Caco-2 (cell line): ENCODE measurements at regions not wholly inside any gene's neighbourhood (a gene's known extent, or its start where the extent isn't known, plus 50 kb on each side); places are given as distances from the start of the nearest gene placed in this dataset.

Experiments used
- BruUV-seq: library from RNA; stranded (reverse); fragments of 400-500 nt; replicated peaks from 2 replicates; lab custom pipeline; 2021; lab: Mats Ljungman, UMichigan
- CTCF ChIA-PET: fragments of 300-600 bp; sonication (Branson Sonifier 250); formaldehyde crosslinking; loops from one replicate; lab custom pipeline; 2022; ENCODE audit warnings: antibody characterized with exemption; lab: Charles Lee
- POLR2A ChIA-PET: fragments of 300-600 bp; sonication (Branson Sonifier 250); formaldehyde crosslinking; loops from one replicate; lab custom pipeline; 2022; ENCODE audit warnings: antibody characterized with exemption; lab: Charles Lee
- DNase-seq, 2 experiments: peaks; one replicate each; pipeline versions ENCODE4 v3.0.0 to v3.0.0-alpha.2; 2020 to 2022
- H3K27me3 ChIP-seq: replicated peaks from 2 replicates; pipeline ENCODE4 v1.6.0; 2011; ENCODE audit warnings: low read length; ENCODE audit not compliant: control insufficient read depth, insufficient read depth
- H3K36me3 ChIP-seq: 2 replicates; pipeline ENCODE4 v1.5.1; 2011; ENCODE audit warnings: low read length; ENCODE audit not compliant: control insufficient read depth, insufficient read depth
- H3K4me1 ChIP-seq: fragments of 250-450 bp; sonication (Bioruptor Pico); 2 replicates; pipeline ENCODE4 v1.5.1; 2020; ENCODE audit warnings: mild to moderate bottlenecking
- H3K4me3 ChIP-seq: 2 replicates; pipeline ENCODE4 v1.5.1; 2011; ENCODE audit warnings: low read depth, mild to moderate bottlenecking, control low read depth, low read length
- H3K9me3 ChIP-seq: fragments of 250-450 bp; sonication (Bioruptor Pico); 2 replicates; pipeline ENCODE4 v1.5.1; 2020; ENCODE audit warnings: mild to moderate bottlenecking, moderate library complexity
- H3K27ac Mint-ChIP-seq: one replicate; pipeline ENCODE4 v1.8.0; 2022; ENCODE audit warnings: mixed read lengths; ENCODE audit not compliant: unreplicated experiment
- H3K27me3 Mint-ChIP-seq: one replicate; pipeline ENCODE4 v1.8.0; 2022; ENCODE audit warnings: mixed read lengths; ENCODE audit not compliant: insufficient read depth, unreplicated experiment
- H3K36me3 Mint-ChIP-seq: one replicate; pipeline ENCODE4 v1.8.0; 2022; ENCODE audit warnings: mild to moderate bottlenecking, mixed read lengths; ENCODE audit not compliant: insufficient read depth, unreplicated experiment
- H3K4me1 Mint-ChIP-seq: one replicate; pipeline ENCODE4 v1.8.0; 2022; ENCODE audit warnings: low read depth, mixed read lengths; ENCODE audit not compliant: unreplicated experiment
- H3K4me3 Mint-ChIP-seq: one replicate; pipeline ENCODE4 v1.8.0; 2022; ENCODE audit warnings: mild to moderate bottlenecking, moderate library complexity, mixed read lengths; ENCODE audit not compliant: unreplicated experiment
- H3K9me3 Mint-ChIP-seq: one replicate; pipeline ENCODE4 v1.8.0; 2022; ENCODE audit warnings: mixed read lengths; ENCODE audit not compliant: unreplicated experiment
- CTCF ChIP-seq, 2 experiments: fragments of 200-600 bp in 1 of 2; IDR thresholded peaks; 1 replicate in 1 of 2; 2 replicates in 1 of 2; pipeline versions ENCODE4 v1.5.1 to v1.8.0; 2011 to 2022; ENCODE audit warnings: antibody characterized with exemption in 1 of 2, control low read depth in 1 of 2, inconsistent platforms in 1 of 2, low read depth in 1 of 2, low read length in 1 of 2, mild to moderate bottlenecking in 1 of 2, moderate library complexity in 1 of 2; ENCODE audit not compliant: insufficient read depth in 1 of 2, severe bottlenecking in 1 of 2, unreplicated experiment in 1 of 2
- intact Hi-C: fragments of 100-400 bp; cut with micrococcal nuclease; formaldehyde crosslinking; loops from one replicate; pipeline ENCODE4 v1.10.0; 2022; ENCODE audit not compliant: unreplicated experiment

GRCh38 chr16:82311528-82311927 lies 141.5 kb upstream of the MPHOSPH6 start:
- Mint-ChIP-seq H3K27ac (no peak overlapping the region), H3K27me3 (peaks cover 3% of the 10 kb centered on the region), H3K4me3 (no peak overlapping the region), H3K36me3 (no peaks in the 10 kb centered on the region), H3K4me1 (no peaks in the 10 kb centered on the region), H3K9me3 (no peaks in the 10 kb centered on the region)
- intact Hi-C loops: no loop called here
- Histone ChIP-seq H3K9me3 (no peaks in the 10 kb centered on the region), H3K4me3 (no peak overlapping the region), H3K4me1 (no peaks in the 10 kb centered on the region; the same call in 1 of the 2 replicates), H3K27me3 (no peaks in the 10 kb centered on the region), H3K36me3 (no peaks in the 10 kb centered on the region)
- no peak for DNase-seq
- no TSS peak for BruUV-seq
- ChIA-PET CTCF (no interaction called here), POLR2A (no interaction called here)
- TF ChIP-seq CTCF (IDR thresholded peaks at IDR 0.05; ENCODE audit: insufficient read depth in 1 of 2, low read depth in 1 of 2, low read length in 1 of 2, severe bottlenecking in 1 of 2, unreplicated experiment in 1 of 2): no peak

GRCh38 chr16:82302042-82302727 lies 132.2 kb upstream of the MPHOSPH6 start:
- Histone ChIP-seq H3K4me3 (no peak overlapping the region), H3K4me1 (no peaks in the 10 kb centered on the region; the same call in 1 of the 2 replicates), H3K9me3 (0 out of 2 replicates have a peak, but pooled peaks cover 3% of the 10 kb centered on the region), H3K27me3 (no peaks in the 10 kb centered on the region), H3K36me3 (no peaks in the 10 kb centered on the region)
- DNase-seq: no peak
- ChIA-PET POLR2A (no interaction called here), CTCF (no interaction called here)
- intact Hi-C loops: no loop called here
- H3K4me3 Mint-ChIP-seq: no peak overlapping the region
- H3K27ac Mint-ChIP-seq: no peak overlapping the region
- no peaks in the 10 kb centered on the region for H3K36me3 Mint-ChIP-seq
- no TSS peak for BruUV-seq
- TF ChIP-seq CTCF (IDR thresholded peaks at IDR 0.05; ENCODE audit: insufficient read depth in 1 of 2, low read depth in 1 of 2, low read length in 1 of 2, severe bottlenecking in 1 of 2, unreplicated experiment in 1 of 2): no peak
- no peaks in the 10 kb centered on the region for H3K4me1 Mint-ChIP-seq
- no peaks in the 10 kb centered on the region for H3K27me3 Mint-ChIP-seq
- H3K9me3 Mint-ChIP-seq: no peaks in the 10 kb centered on the region

- H3K9me3 Mint-ChIP-seq: no peaks in the 10 kb centered on the region
- intact Hi-C loops: no loop called here
- Histone ChIP-seq H3K9me3 (0 out of 2 replicates have a peak, but pooled peaks cover 2% of the 10 kb centered on the region), H3K27me3 (no peaks in the 10 kb centered on the region), H3K4me1 (no peaks in the 10 kb centered on the region), H3K4me3 (no peak overlapping the region), H3K36me3 (no peaks in the 10 kb centered on the region)
- CTCF ChIA-PET: no interaction called here
- POLR2A ChIA-PET: no interaction called here
- DNase-seq: no peak
- no TSS peak for BruUV-seq
- H3K27ac Mint-ChIP-seq: no peak overlapping the region
- no peaks in the 10 kb centered on the region for H3K4me1 Mint-ChIP-seq
- no peak overlapping the region for H3K4me3 Mint-ChIP-seq
- TF ChIP-seq CTCF (IDR thresholded peaks at IDR 0.05; ENCODE audit: insufficient read depth in 1 of 2, low read depth in 1 of 2, low read length in 1 of 2, severe bottlenecking in 1 of 2, unreplicated experiment in 1 of 2): no peak
- peaks cover 3% of the 10 kb centered on the region for H3K27me3 Mint-ChIP-seq
- no peaks in the 10 kb centered on the region for H3K36me3 Mint-ChIP-seq
These were observed 131.2 kb upstream of the MPHOSPH6 start for GRCh38 chr16:82301146-82301755.
